HCT116 (cell line): ENCODE measurements at regions not wholly inside any gene's neighbourhood (a gene's known extent, or its start where the extent isn't known, plus 50 kb on each side); places are given as distances from the start of the nearest gene placed in this dataset.

ENCODE experiments used
- ATAC-seq: fragments of 200-7000 bp; cut with Tn5 transposase; 2 replicates; pipeline ENCODE4 v1.9.1; 2020; ENCODE audit warnings: mild to moderate bottlenecking, moderate library complexity
- BruUV-seq: library from RNA; stranded (reverse); fragments of 400-500 nt; replicated peaks from 2 replicates; lab custom pipeline; 2021; lab: Mats Ljungman, UMichigan
- CTCF ChIA-PET: fragments of 300-600 bp; sonication (Branson Sonifier 250); formaldehyde crosslinking; loops from one replicate; lab custom pipeline; 2021; ENCODE audit warnings: antibody characterized with exemption; lab: Charles Lee
- POLR2A ChIA-PET: fragments of 300-600, 350-600 bp; sonication (Branson Sonifier 250); formaldehyde crosslinking; loops from one replicate; lab custom pipeline; 2021; ENCODE audit warnings: antibody characterized with exemption; lab: Charles Lee
- RAD21 ChIA-PET, 2 experiments: fragments of 300-600 bp; sonication (Branson Sonifier 250); formaldehyde crosslinking; loops; one replicate each; lab custom pipeline; 2023; ENCODE audit warnings: low total read pairs in 2 of 2; ENCODE audit not compliant: uncharacterized antibody in 2 of 2, unreplicated experiment in 2 of 2, low non-redundant PET in 1 of 2; lab: Charles Lee
- DNase-seq: peaks from one replicate; pipeline ENCODE4 v3.0.0-alpha.2; 2010; ENCODE audit warnings: low read depth, low spot score
- H2AFZ ChIP-seq: fragments of 200-600 bp; shearing (Covaris generic), sonication (generic); 2 replicates; pipeline ENCODE4 v1.6.1; 2017; ENCODE audit warnings: low read depth, mixed run types, mixed read lengths, antibody characterized with exemption, low read length; ENCODE audit not compliant: poor library complexity, severe bottlenecking
- H3K27ac ChIP-seq: 2 replicates; pipeline ENCODE4 v1.5.1; 2012; ENCODE audit warnings: low read depth, low read length
- H3K27me3 ChIP-seq: fragments of 200-600 bp; sonication (generic); 2 replicates; pipeline ENCODE4 v1.6.1; 2016; ENCODE audit warnings: mixed run types, low read length, mixed read lengths; ENCODE audit not compliant: insufficient read depth
- H3K36me3 ChIP-seq, 2 experiments: fragments of 200-500 bp in 1 of 2; fragments of 200-600 bp in 1 of 2; sonication (Bioruptor generic) in 1 of 2; sonication (generic) in 1 of 2; 2 replicates each; pipeline versions ENCODE4 v1.5.1 to v1.6.1; 2014 to 2016; ENCODE audit warnings: low read length in 2 of 2, inconsistent platforms in 1 of 2, mixed read lengths in 1 of 2, mixed run types in 1 of 2; ENCODE audit not compliant: insufficient read depth in 2 of 2, control insufficient read depth in 1 of 2
- H3K4me1 ChIP-seq, 2 experiments: fragments of 200-600 bp in 1 of 2; sonication (generic) in 1 of 2; 2 replicates each; pipeline versions ENCODE4 v1.5.1 to v1.6.1; 2012 to 2017; ENCODE audit warnings: low read length in 2 of 2, inconsistent platforms in 1 of 2, mild to moderate bottlenecking in 1 of 2, mixed read lengths in 1 of 2, mixed run types in 1 of 2, moderate library complexity in 1 of 2; ENCODE audit not compliant: insufficient read depth in 2 of 2, control insufficient read depth in 1 of 2
- H3K4me2 ChIP-seq: fragments of 200-600 bp; sonication (generic); 2 replicates; pipeline ENCODE4 v1.6.1; 2017; ENCODE audit warnings: mixed run types, low read length, mixed read lengths
- H3K4me3 ChIP-seq, 2 experiments: fragments of 200-600 bp in 1 of 2; sonication (generic) in 1 of 2; replicated peaks in 1 of 2; 2 replicates each; pipeline ENCODE4 v1.5.1; 2011 to 2016; ENCODE audit warnings: low read length in 2 of 2, control low read depth in 1 of 2, low read depth in 1 of 2, mild to moderate bottlenecking in 1 of 2, mixed read lengths in 1 of 2, mixed run types in 1 of 2
- H3K79me2 ChIP-seq: fragments of 200-600 bp; sonication (generic); 2 replicates; pipeline ENCODE4 v1.6.1; 2017; ENCODE audit warnings: mild to moderate bottlenecking, mixed run types, low read length, moderate library complexity, mixed read lengths; ENCODE audit not compliant: insufficient read depth
- H3K9ac ChIP-seq: fragments of 200-600 bp; sonication (generic); 2 replicates; pipeline ENCODE4 v1.6.1; 2016; ENCODE audit warnings: low read length, mixed read lengths
- H3K9me2 ChIP-seq: fragments of 200-600 bp; sonication (generic), shearing (Covaris generic); 2 replicates; pipeline ENCODE4 v1.6.1; 2017; ENCODE audit warnings: mixed run types, mild to moderate bottlenecking, moderate library complexity; ENCODE audit not compliant: insufficient read depth
- H3K9me3 ChIP-seq, 2 experiments: fragments of 200-500 bp in 1 of 2; fragments of 200-600 bp in 1 of 2; sonication (Bioruptor generic) in 1 of 2; sonication (generic) in 1 of 2; 2 replicates each; pipeline ENCODE4 v1.6.1; 2014 to 2017; ENCODE audit warnings: low read length in 2 of 2, mixed read lengths in 2 of 2, inconsistent platforms in 1 of 2, low read depth in 1 of 2, mild to moderate bottlenecking in 1 of 2, mixed run types in 1 of 2, moderate library complexity in 1 of 2; ENCODE audit not compliant: control insufficient read depth in 1 of 2, insufficient read depth in 1 of 2
- H4K20me1 ChIP-seq: fragments of 200-600 bp; sonication (generic), shearing (Covaris generic); 2 replicates; pipeline ENCODE4 v1.6.1; 2017; ENCODE audit warnings: mixed run types, mild to moderate bottlenecking, moderate library complexity; ENCODE audit not compliant: insufficient read depth
- CEBPB ChIP-seq: IDR thresholded peaks from 2 replicates; pipeline ENCODE4 v1.6.1; 2012; ENCODE audit warnings: low read depth
- EGR1 ChIP-seq: IDR thresholded peaks from 2 replicates; pipeline ENCODE4 v1.6.1; 2012; ENCODE audit warnings: low read depth
- ELF1 ChIP-seq: IDR thresholded peaks from 2 replicates; pipeline ENCODE4 v1.6.1; 2012; ENCODE audit warnings: low read depth, borderline replicate concordance
- EZH2 ChIP-seq: fragments of 200-600 bp; sonication (generic); IDR thresholded peaks from 2 replicates; pipeline ENCODE4 v1.6.1; 2017; ENCODE audit warnings: antibody characterized with exemption, mixed run types
- EZH2phosphoT487 ChIP-seq: fragments of 200-600 bp; IDR thresholded peaks from 2 replicates; pipeline ENCODE4 v1.6.1; 2018; ENCODE audit warnings: antibody characterized with exemption, borderline replicate concordance
- FOSL1 ChIP-seq: IDR thresholded peaks from 2 replicates; pipeline ENCODE4 v1.6.1; 2012; ENCODE audit warnings: low read depth
- POLR2A ChIP-seq: IDR thresholded peaks from 2 replicates; pipeline ENCODE4 v1.7.0; 2011; ENCODE audit warnings: borderline replicate concordance; ENCODE audit not compliant: insufficient read depth, insufficient read length; ENCODE audit errors: extremely low read depth
- RAD21 ChIP-seq: IDR thresholded peaks from 2 replicates; pipeline ENCODE4 v1.6.1; 2012; ENCODE audit warnings: low read depth, mild to moderate bottlenecking
- SP1 ChIP-seq: IDR thresholded peaks from 2 replicates; pipeline ENCODE4 v1.6.1; 2012; ENCODE audit warnings: low read depth
- SRF ChIP-seq: IDR thresholded peaks from 2 replicates; pipeline ENCODE4 v1.6.1; 2012; ENCODE audit warnings: low read depth
- TCF7L2 ChIP-seq: IDR thresholded peaks from 2 replicates; pipeline ENCODE4 v1.7.0; 2011; ENCODE audit warnings: borderline replicate concordance, inconsistent platforms; ENCODE audit not compliant: insufficient read depth, insufficient read length; ENCODE audit errors: extremely low read depth
- ZFX ChIP-seq: fragments of 450-650 bp; IDR thresholded peaks from 2 replicates; pipeline ENCODE4 v1.6.1; 2017
- ZNF274 ChIP-seq: fragments of 200-500 bp; sonication (Bioruptor generic); IDR thresholded peaks from 2 replicates; pipeline ENCODE4 v1.6.1; 2014; ENCODE audit warnings: mild to moderate bottlenecking, low read depth, low read length, inconsistent platforms
- intact Hi-C: fragments of 100-400 bp; cut with micrococcal nuclease; formaldehyde crosslinking; loops from 2 replicates; pipeline ENCODE4 v1.10.0; 2022
- TF ChIP-seq, protein P1 (sequence below), 3 experiments: fragments of 200-600 bp in 1 of 3; sonication (generic) in 1 of 3; IDR thresholded peaks in 2 of 3; conservative IDR thresholded peaks in 1 of 3; 2 replicates each; pipeline ENCODE4 v1.5.1; 2012 to 2017; ENCODE audit warnings: low read depth in 2 of 3, low read length in 2 of 3, antibody characterized with exemption in 1 of 3, borderline replicate concordance in 1 of 3, control low read depth in 1 of 3, mild to moderate bottlenecking in 1 of 3, mixed read lengths in 1 of 3, mixed run types in 1 of 3, moderate library complexity in 1 of 3; ENCODE audit not compliant: insufficient read depth in 1 of 3
- TF ChIP-seq, protein P2 (sequence below): IDR thresholded peaks from 2 replicates; pipeline ENCODE4 v1.6.1; 2011; ENCODE audit warnings: mild to moderate bottlenecking, low read length, moderate library complexity; ENCODE audit not compliant: insufficient replicate concordance; ENCODE audit errors: extremely low read depth
- TF ChIP-seq, protein P3 (sequence below): IDR thresholded peaks from 2 replicates; pipeline ENCODE4 v1.6.1; 2012

DNA sequence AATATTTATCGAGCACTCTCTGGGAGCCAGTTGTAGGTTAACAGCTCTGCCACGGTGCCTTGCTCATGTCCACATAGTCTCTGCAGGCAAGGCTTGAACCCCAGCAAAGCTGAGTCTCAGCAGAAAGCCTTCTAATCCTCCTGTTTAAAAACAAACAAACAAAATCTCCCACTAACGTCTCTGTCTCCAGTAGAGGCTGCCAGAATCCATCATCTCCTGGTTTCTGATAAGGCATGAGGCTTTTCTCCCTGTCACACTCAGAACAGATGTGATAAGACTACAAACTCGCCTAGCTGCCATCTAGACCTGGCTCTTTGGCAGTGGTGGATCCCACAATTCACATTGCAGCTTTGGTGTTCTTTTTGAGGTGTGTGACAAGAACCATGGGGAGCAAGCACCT is 813.2 kb downstream of the AACS start:
- CTCF ChIA-PET: no interaction called here
- DNase-seq: no peak
- no peaks in the 10 kb centered on the region for H3K9me2 ChIP-seq
- POLR2A ChIA-PET: no interaction called here
- no peaks in the 10 kb centered on the region for H3K36me3 ChIP-seq
- no peak overlapping the region for H3K4me3 ChIP-seq
- RAD21 ChIA-PET: no interaction called here
- TF ChIP-seq ELF1 (no peak), SP1 (no peak), EZH2phosphoT487 (no peak), EGR1 (no peak), SRF (no peak), TCF7L2 (no peak), EZH2 (no peak), FOSL1 (no peak), CEBPB (no peak), POLR2A (no peak), ZFX (no peak), ZNF274 (no peak), RAD21 (no peak)
- TF ChIP-seq, protein P1, sequence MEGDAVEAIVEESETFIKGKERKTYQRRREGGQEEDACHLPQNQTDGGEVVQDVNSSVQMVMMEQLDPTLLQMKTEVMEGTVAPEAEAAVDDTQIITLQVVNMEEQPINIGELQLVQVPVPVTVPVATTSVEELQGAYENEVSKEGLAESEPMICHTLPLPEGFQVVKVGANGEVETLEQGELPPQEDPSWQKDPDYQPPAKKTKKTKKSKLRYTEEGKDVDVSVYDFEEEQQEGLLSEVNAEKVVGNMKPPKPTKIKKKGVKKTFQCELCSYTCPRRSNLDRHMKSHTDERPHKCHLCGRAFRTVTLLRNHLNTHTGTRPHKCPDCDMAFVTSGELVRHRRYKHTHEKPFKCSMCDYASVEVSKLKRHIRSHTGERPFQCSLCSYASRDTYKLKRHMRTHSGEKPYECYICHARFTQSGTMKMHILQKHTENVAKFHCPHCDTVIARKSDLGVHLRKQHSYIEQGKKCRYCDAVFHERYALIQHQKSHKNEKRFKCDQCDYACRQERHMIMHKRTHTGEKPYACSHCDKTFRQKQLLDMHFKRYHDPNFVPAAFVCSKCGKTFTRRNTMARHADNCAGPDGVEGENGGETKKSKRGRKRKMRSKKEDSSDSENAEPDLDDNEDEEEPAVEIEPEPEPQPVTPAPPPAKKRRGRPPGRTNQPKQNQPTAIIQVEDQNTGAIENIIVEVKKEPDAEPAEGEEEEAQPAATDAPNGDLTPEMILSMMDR (IDR thresholded peaks at IDR 0.05 in 2 of 3, conservative IDR thresholded peaks at IDR 0.05 in 1 of 3; ENCODE audit: borderline replicate concordance in 1 of 3, insufficient read depth in 1 of 3, low read depth in 2 of 3, low read length in 2 of 3): no peak
- TF ChIP-seq, protein P2, sequence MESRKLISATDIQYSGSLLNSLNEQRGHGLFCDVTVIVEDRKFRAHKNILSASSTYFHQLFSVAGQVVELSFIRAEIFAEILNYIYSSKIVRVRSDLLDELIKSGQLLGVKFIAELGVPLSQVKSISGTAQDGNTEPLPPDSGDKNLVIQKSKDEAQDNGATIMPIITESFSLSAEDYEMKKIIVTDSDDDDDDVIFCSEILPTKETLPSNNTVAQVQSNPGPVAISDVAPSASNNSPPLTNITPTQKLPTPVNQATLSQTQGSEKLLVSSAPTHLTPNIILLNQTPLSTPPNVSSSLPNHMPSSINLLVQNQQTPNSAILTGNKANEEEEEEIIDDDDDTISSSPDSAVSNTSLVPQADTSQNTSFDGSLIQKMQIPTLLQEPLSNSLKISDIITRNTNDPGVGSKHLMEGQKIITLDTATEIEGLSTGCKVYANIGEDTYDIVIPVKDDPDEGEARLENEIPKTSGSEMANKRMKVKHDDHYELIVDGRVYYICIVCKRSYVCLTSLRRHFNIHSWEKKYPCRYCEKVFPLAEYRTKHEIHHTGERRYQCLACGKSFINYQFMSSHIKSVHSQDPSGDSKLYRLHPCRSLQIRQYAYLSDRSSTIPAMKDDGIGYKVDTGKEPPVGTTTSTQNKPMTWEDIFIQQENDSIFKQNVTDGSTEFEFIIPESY: no peak
- TF ChIP-seq, protein P3, sequence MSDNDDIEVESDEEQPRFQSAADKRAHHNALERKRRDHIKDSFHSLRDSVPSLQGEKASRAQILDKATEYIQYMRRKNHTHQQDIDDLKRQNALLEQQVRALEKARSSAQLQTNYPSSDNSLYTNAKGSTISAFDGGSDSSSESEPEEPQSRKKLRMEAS: no peak
- H3K27me3 ChIP-seq: no peaks in the 10 kb centered on the region
- H4K20me1 ChIP-seq: no peaks in the 10 kb centered on the region
- no peaks in the 10 kb centered on the region for H3K4me1 ChIP-seq
- H3K4me2 ChIP-seq: no peak overlapping the region
- H2AFZ ChIP-seq: no peak overlapping the region
- no peaks in the 10 kb centered on the region for H3K79me2 ChIP-seq
- no peak overlapping the region for H3K9ac ChIP-seq
- no TSS peak for BruUV-seq
- no peak for ATAC-seq
- H3K9me3 ChIP-seq: peaks cover 4 to 6% of the 10 kb centered on the region in 2 experiments; a peak in 2 of 4 replicates
- H3K27ac ChIP-seq: no peak overlapping the region
- intact Hi-C loops: no loop called here
